ENCODE measurements at regions not wholly inside any gene's neighbourhood (a gene's known extent, or its start where the extent isn't known, plus 50 kb on each side); places are given as distances from the start of the nearest gene placed in this dataset.

DNA sequence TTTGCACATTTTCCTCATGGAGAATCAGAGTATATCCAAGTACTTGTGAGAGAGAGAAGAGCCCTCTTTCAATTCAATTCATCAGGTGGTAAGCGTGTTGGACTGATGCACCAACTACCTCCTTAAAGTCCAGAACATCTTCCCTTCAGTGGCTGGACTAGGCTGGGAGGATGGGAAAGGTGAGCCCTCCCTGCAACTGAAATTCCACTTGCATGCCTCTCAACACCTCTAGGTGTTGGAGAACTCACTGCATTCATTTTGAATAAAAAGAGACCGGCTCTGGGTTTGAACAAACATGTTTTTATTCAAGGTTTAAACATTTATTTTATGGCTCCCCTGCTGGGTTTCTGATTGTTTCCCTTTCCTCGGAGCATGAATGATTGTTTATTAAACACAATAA is 573.5 kb downstream of the CCSER2 start:
- no peaks in the 10 kb centered on the region for H3K9me3 ChIP-seq (ENCODE audit: control insufficient read depth, low read length)
- H3K4me3 ChIP-seq (ENCODE audit: low read length) = no peak overlapping the region
- no peak overlapping the region for H3K27ac ChIP-seq (ENCODE audit: low read length)
- WGBS = 65% methylated on average over 3 of the region's 3 CpGs
- DNase-seq = no peak
- no peaks in the 10 kb centered on the region for H3K4me1 ChIP-seq (ENCODE audit: control insufficient read depth, insufficient read depth, low read length)
- H3K27me3 ChIP-seq (ENCODE audit: control insufficient read depth, insufficient read depth) = no peaks in the 10 kb centered on the region
- ATAC-seq = no peak
- intact Hi-C loops (cut with DNase I) = no loop called here

DNA sequence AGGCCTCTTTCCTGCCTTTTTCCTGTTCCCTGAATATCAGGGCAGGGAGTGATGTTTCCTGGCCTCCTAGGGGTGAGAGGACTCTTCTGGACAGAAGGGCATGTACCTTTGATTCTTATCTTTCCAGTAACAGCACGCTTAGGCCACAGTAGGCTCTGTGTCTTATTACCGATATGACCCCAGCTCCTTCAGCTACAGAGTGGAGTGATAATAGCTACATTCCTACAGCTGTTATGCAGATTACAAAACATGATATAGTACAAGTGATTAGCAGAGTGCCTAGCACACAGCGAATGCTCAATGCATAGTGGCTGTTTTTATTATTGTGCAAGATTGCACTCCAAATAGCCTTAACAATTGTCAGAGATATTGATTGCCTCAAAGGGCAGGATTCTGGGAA is 574.2 kb downstream of the CCSER2 start:
- DNase-seq = no peak
- no peak for ATAC-seq
- Histone ChIP-seq H3K27me3 (ENCODE audit: control insufficient read depth, insufficient read depth) (no peaks in the 10 kb centered on the region), H3K9me3 (ENCODE audit: control insufficient read depth, low read length) (no peaks in the 10 kb centered on the region), H3K4me3 (ENCODE audit: low read length) (no peak overlapping the region), H3K27ac (ENCODE audit: low read length) (no peak overlapping the region), H3K4me1 (ENCODE audit: control insufficient read depth, insufficient read depth, low read length) (no peaks in the 10 kb centered on the region)
- 33% methylated on average over 3 of the region's 3 CpGs for WGBS
- intact Hi-C loops (cut with DNase I) = no loop called here

DNA sequence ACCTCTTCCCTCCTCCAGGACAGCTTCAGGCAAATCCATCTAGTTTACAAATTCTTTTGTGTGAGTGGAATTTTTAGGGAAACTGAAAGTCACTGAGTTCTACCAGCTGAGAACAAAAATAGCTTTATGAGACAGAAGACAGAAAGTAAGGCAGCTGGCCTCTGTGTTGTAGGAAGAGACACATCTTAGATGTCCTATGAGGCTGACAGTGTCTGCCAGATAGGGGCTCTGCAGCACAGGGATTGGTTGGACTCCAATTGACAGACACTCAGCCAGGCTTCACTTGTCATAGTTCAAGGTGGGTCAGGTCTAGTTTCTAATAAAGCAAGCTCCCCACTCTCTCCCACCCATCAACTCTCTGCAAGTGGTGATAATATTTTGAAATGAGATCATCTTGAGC is 574.9 kb downstream of the CCSER2 start:
- DNase-seq = no peak
- intact Hi-C loops (cut with DNase I) = no loop called here

GRCh38 chr10:84907461-84908009 is 579.1 kb downstream of the CCSER2 start:
- intact Hi-C loops (cut with DNase I) = no loop called here
- peaks cover 3% of the 10 kb centered on the region for H3K4me1 ChIP-seq (ENCODE audit: control insufficient read depth, insufficient read depth, low read length)
- 75% methylated on average over 4 of the region's 4 CpGs for whole genome bisulfite sequencing
- no peak for DNase-seq
- H3K27ac ChIP-seq (ENCODE audit: low read length) = no peak overlapping the region
- H3K9me3 ChIP-seq (ENCODE audit: control insufficient read depth, low read length) = no peaks in the 10 kb centered on the region
- no peak overlapping the region for H3K4me3 ChIP-seq (ENCODE audit: low read length)
- H3K27me3 ChIP-seq (ENCODE audit: control insufficient read depth, insufficient read depth) = no peaks in the 10 kb centered on the region
- ATAC-seq = no peak

More for the DNA sequence above, 574.9 kb downstream of the CCSER2 start:
- Histone ChIP-seq H3K4me3 (ENCODE audit: low read length) (no peak overlapping the region), H3K27ac (ENCODE audit: low read length) (no peak overlapping the region), H3K4me1 (ENCODE audit: control insufficient read depth, insufficient read depth, low read length) (peaks cover 3% of the 10 kb centered on the region), H3K27me3 (ENCODE audit: control insufficient read depth, insufficient read depth) (no peaks in the 10 kb centered on the region), H3K9me3 (ENCODE audit: control insufficient read depth, low read length) (no peaks in the 10 kb centered on the region)
- ATAC-seq = no peak

DNA sequence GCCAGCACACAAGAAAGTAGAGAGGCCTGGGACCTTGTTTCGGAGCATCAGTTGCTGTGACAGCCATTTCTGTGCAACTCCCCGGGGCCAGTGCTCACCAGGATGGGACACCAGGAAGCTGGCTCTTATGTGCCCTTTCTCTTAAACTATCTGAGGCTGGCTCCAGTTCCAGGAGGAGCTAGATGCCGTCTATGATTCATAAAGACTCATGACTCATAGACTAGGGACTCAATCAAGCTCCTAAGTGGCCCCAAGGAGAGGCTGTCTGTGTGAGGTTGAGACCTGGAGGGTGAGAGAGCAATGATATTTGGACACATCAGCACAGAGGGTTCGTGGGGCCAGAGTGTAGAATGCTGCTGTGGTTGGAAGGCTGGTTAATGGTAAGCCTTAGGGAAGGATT is 580.1 kb downstream of the CCSER2 start:
- Histone ChIP-seq H3K4me1 (ENCODE audit: control insufficient read depth, insufficient read depth, low read length) (peaks cover 3% of the 10 kb centered on the region), H3K27me3 (ENCODE audit: control insufficient read depth, insufficient read depth) (no peaks in the 10 kb centered on the region), H3K27ac (ENCODE audit: low read length) (no peak overlapping the region), H3K4me3 (ENCODE audit: low read length) (no peak overlapping the region), H3K9me3 (ENCODE audit: control insufficient read depth, low read length) (no peaks in the 10 kb centered on the region)
- ATAC-seq = no peak
- DNase-seq = no peak
- intact Hi-C loops (cut with DNase I) = no loop called here
- WGBS = 77% methylated on average over 4 of the region's 4 CpGs

DNA sequence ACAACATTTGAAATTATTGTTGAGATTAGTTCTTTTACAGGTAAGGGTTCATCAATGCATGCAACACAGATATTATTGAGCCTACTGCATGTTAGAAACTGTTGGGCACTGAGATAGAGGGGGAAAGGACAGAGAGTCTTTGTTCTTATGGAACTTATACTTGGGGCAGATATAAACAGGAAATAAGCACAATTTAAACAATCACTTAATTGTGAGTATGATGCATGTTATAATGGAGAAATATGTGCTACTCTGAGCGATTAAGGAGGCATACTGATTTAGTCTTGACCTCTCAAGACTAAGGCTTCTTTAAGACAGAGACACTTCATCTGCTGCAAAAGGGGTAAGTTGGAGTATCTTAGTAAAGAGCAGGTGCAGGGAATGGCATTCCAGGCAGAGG is 593.3 kb downstream of the CCSER2 start:
- 52% methylated on average over 1 of the region's 1 CpG for WGBS
- no peaks in the 10 kb centered on the region for H3K9me3 ChIP-seq (ENCODE audit: control insufficient read depth, low read length)
- intact Hi-C loops (cut with DNase I) = no loop called here
- no peaks in the 10 kb centered on the region for H3K27me3 ChIP-seq (ENCODE audit: control insufficient read depth, insufficient read depth)
- no peak overlapping the region for H3K4me3 ChIP-seq (ENCODE audit: low read length)
- H3K27ac ChIP-seq (ENCODE audit: low read length) = no peak overlapping the region
- ATAC-seq (no peak), DNase-seq (no peak)
- no peaks in the 10 kb centered on the region for H3K4me1 ChIP-seq (ENCODE audit: control insufficient read depth, insufficient read depth, low read length)

GRCh38 chr10:84924131-84924530 is 595.7 kb downstream of the CCSER2 start:
- H3K27ac ChIP-seq (ENCODE audit: low read length) = no peak overlapping the region
- WGBS = 82% methylated on average over 2 of the region's 2 CpGs
- no peaks in the 10 kb centered on the region for H3K4me1 ChIP-seq (ENCODE audit: control insufficient read depth, insufficient read depth, low read length)
- intact Hi-C loops (cut with DNase I) = no loop called here
- no peak overlapping the region for H3K4me3 ChIP-seq (ENCODE audit: low read length)
- no peaks in the 10 kb centered on the region for H3K27me3 ChIP-seq (ENCODE audit: control insufficient read depth, insufficient read depth)
- DNase-seq = no peak
- no peak for ATAC-seq
- H3K9me3 ChIP-seq (ENCODE audit: control insufficient read depth, low read length) = no peaks in the 10 kb centered on the region

DNA sequence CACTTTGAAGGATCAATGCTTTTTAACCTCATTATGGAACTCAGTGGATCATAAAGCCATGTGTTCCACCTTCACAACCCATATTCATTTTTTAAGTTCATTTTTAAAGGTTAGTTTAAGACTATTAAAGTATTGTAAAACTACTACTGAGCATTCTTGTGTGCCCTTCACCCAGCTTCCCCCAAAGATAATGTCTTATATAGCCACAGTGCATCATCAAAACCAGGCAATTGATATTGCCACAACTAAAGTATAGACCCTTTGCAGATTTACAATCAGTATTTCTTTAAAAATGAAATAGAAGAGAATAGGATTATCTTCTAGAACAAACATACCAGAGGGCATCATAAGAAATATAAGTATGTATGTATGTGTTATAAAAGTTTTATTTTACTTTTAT is 597.1 kb downstream of the CCSER2 start:
- DNase-seq = no peak
- Histone ChIP-seq H3K9me3 (ENCODE audit: control insufficient read depth, low read length) (no peaks in the 10 kb centered on the region), H3K4me1 (ENCODE audit: control insufficient read depth, insufficient read depth, low read length) (no peaks in the 10 kb centered on the region), H3K27ac (ENCODE audit: low read length) (no peak overlapping the region), H3K4me3 (ENCODE audit: low read length) (no peak overlapping the region), H3K27me3 (ENCODE audit: control insufficient read depth, insufficient read depth) (no peaks in the 10 kb centered on the region)
- intact Hi-C loops (cut with DNase I) = no loop called here
- no peak for ATAC-seq

GRCh38 chr10:84933402-84933801 is 605.0 kb downstream of the CCSER2 start:
- no peak overlapping the region for H3K27ac ChIP-seq (ENCODE audit: low read length)
- DNase-seq = peak in 2 of 3 donors; percentile 28 to 33
- 76% methylated on average over 7 of the region's 7 CpGs for WGBS
- H3K27me3 ChIP-seq (ENCODE audit: control insufficient read depth, insufficient read depth) = no peaks in the 10 kb centered on the region
- ATAC-seq = no peak
- H3K9me3 ChIP-seq (ENCODE audit: control insufficient read depth, low read length) = no peaks in the 10 kb centered on the region
- no peak overlapping the region for H3K4me3 ChIP-seq (ENCODE audit: low read length)
- intact Hi-C loops (cut with DNase I) = no loop called here
- no peaks in the 10 kb centered on the region for H3K4me1 ChIP-seq (ENCODE audit: control insufficient read depth, insufficient read depth, low read length)

DNA sequence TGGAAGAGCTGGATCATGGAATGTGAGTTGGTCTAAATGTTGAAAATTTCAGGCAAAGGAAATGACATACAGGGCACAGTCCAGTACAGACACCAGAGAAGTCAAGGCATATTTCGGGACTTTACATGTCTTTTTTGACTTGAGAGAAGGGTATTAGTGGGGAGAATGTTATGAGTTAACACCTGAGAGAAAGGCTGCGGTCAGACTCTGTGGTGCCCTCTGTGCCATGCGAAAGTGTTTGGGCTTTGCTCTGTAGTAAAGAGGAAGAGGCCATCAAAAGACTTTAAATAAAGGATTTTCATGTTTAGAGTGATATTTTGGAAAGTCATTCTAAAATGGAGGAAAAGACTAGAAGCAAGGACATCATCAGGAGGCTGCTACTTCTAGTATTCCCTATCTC is 607.4 kb downstream of the CCSER2 start:
- Histone ChIP-seq H3K4me1 (ENCODE audit: control insufficient read depth, insufficient read depth, low read length) (no peaks in the 10 kb centered on the region), H3K9me3 (ENCODE audit: control insufficient read depth, low read length) (no peaks in the 10 kb centered on the region), H3K4me3 (ENCODE audit: low read length) (no peak overlapping the region), H3K27ac (ENCODE audit: low read length) (no peak overlapping the region), H3K27me3 (ENCODE audit: control insufficient read depth, insufficient read depth) (no peaks in the 10 kb centered on the region)
- WGBS = 92% methylated on average over 3 of the region's 3 CpGs
- intact Hi-C loops (cut with DNase I) = no loop called here
- DNase-seq = no peak
- ATAC-seq = no peak

DNA sequence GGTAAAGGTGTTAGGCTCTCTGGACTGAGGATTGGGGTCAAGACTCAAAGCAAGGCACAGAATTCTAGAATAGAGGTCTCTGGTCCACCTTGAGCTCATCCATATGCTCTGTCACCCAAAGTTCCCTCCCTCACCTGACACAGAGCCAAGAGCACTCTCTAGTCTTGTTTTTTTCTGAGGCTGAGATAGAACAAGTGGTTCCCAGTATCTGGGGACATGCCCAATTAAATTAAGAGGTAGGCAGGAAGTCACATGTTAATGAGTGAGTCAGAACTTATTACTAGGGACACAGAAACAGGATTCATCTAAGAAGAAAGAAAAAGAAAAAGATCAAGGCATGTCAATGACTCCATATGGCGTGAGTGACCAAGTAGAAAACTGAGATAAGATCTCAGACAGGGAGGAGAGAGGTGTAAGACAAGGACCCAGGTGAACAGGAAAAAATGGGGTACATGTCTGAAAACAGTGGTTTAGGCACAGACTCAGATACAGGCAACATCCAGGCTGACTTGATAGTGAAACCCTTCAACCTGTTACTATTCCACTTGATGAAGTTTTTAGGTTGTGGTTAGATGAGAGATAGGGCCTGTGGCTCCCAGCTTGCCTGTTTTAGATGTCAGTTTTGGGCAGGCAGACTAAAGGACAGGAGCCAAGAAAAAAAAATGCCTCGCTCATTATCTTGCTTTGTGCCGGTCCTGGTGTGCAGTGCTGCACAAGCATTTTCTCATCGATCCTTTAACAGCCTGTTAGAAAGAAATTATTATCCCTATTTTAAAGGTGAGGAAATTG is 609.9 kb downstream of the CCSER2 start:
- intact Hi-C loops (cut with DNase I) = no loop called here
- no peaks in the 10 kb centered on the region for H3K4me1 ChIP-seq (ENCODE audit: control insufficient read depth, insufficient read depth, low read length)
- no peak overlapping the region for H3K4me3 ChIP-seq (ENCODE audit: low read length)
- no peak overlapping the region for H3K27ac ChIP-seq (ENCODE audit: low read length)
- H3K9me3 ChIP-seq (ENCODE audit: control insufficient read depth, low read length) = no peaks in the 10 kb centered on the region
- H3K27me3 ChIP-seq (ENCODE audit: control insufficient read depth, insufficient read depth) = no peaks in the 10 kb centered on the region
- no peak for DNase-seq
- ATAC-seq = peak; percentile 50 to 75
- WGBS = 40% methylated on average over 4 of the region's 4 CpGs

GRCh38 chr10:84943541-84943940 is 615.2 kb downstream of the CCSER2 start:
- WGBS = 70% methylated on average over 1 of the region's 1 CpG
- intact Hi-C loops (cut with DNase I) = no loop called here
- H3K9me3 ChIP-seq (ENCODE audit: control insufficient read depth, low read length) = no peaks in the 10 kb centered on the region
- H3K4me1 ChIP-seq (ENCODE audit: control insufficient read depth, insufficient read depth, low read length) = no peaks in the 10 kb centered on the region
- no peak for DNase-seq
- no peak overlapping the region for H3K4me3 ChIP-seq (ENCODE audit: low read length)
- H3K27ac ChIP-seq (ENCODE audit: low read length) = no peak overlapping the region
- ATAC-seq = no peak
- H3K27me3 ChIP-seq (ENCODE audit: control insufficient read depth, insufficient read depth) = no peaks in the 10 kb centered on the region

Data from right cardiac atrium (tissue), 5 donors.